ENCODE measurements at regions not wholly inside any gene's neighbourhood (a gene's known extent, or its start where the extent isn't known, plus 50 kb on each side); places are given as distances from the start of the nearest gene placed in this dataset.

DNA sequence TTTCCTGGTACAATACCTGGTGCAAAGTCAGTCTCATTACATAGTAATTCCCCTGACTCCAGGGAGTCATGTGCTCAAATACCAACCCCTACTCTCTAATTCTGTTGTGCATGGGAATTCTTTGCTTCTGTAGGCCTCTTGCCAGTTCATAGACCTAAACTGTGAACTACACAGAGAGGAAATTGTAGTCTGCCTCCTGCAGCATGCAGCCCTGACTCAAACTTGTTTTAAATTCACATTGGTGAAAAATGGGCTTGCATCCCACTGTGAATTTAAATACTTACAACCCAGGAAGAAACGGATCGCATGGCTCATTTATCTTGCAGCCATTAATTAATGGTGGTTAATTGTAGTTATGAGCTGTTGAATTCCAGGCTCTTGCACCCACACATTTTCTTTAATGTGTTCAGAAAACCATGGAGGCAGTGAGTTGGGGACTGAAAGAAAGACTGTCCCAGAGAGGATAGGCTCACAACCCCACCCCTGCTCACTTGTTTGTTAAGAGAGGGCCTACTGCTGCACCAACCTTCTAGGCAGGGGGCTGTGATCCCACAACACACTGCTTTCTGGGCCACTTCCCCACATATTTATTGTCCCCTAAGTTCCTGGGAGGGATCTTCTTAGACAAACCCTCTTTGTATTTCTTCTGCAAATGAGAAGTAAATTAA lies 579.1 kb downstream of the DHX35 start:
- peaks cover 8% of the 10 kb centered on the region for H3K9me2 ChIP-seq (ENCODE audit: insufficient read depth)

More for the DNA sequence above, 579.1 kb downstream of the DHX35 start:
- H3F3A ChIP-seq (replicated peaks; ENCODE audit: low read depth) = no peaks in the 10 kb centered on the region
- H3K27me3 ChIP-seq (ENCODE audit: insufficient read depth) = no peaks in the 10 kb centered on the region
- H3K27ac Mint-ChIP-seq = no peak overlapping the region
- peaks cover 34% of the 10 kb centered on the region for H3K4me1 Mint-ChIP-seq
- ATAC-seq (no peak), DNase-seq (ENCODE audit: low spot score) (no peak)
- H3K79me2 ChIP-seq (replicated peaks; ENCODE audit: insufficient read depth) = no peaks in the 10 kb centered on the region
- H3K4me3 ChIP-seq = no peak overlapping the region
- peaks cover 4% of the 10 kb centered on the region; the same call in 1 of the 3 replicates for H3K9me3 Mint-ChIP-seq
- no peak overlapping the region for H3K4me3 Mint-ChIP-seq
- peaks cover 14% of the 10 kb centered on the region for H3K4me1 ChIP-seq (ENCODE audit: insufficient read depth)
- no peaks in the 10 kb centered on the region for H3K36me3 ChIP-seq (ENCODE audit: insufficient read depth)
- no peak overlapping the region for H3K27ac ChIP-seq (ENCODE audit: low read depth)
- no peaks in the 10 kb centered on the region for H4K20me1 ChIP-seq (replicated peaks; ENCODE audit: insufficient read depth)
- 0 out of 2 replicates have a peak overlapping the region, but pooled peaks have one; percentile 27 for H3K4me2 ChIP-seq
- H3K27me3 Mint-ChIP-seq (ENCODE audit: insufficient read depth, low read depth, poor library complexity) = peaks cover 6% of the 10 kb centered on the region
- TF ChIP-seq, protein P1, sequence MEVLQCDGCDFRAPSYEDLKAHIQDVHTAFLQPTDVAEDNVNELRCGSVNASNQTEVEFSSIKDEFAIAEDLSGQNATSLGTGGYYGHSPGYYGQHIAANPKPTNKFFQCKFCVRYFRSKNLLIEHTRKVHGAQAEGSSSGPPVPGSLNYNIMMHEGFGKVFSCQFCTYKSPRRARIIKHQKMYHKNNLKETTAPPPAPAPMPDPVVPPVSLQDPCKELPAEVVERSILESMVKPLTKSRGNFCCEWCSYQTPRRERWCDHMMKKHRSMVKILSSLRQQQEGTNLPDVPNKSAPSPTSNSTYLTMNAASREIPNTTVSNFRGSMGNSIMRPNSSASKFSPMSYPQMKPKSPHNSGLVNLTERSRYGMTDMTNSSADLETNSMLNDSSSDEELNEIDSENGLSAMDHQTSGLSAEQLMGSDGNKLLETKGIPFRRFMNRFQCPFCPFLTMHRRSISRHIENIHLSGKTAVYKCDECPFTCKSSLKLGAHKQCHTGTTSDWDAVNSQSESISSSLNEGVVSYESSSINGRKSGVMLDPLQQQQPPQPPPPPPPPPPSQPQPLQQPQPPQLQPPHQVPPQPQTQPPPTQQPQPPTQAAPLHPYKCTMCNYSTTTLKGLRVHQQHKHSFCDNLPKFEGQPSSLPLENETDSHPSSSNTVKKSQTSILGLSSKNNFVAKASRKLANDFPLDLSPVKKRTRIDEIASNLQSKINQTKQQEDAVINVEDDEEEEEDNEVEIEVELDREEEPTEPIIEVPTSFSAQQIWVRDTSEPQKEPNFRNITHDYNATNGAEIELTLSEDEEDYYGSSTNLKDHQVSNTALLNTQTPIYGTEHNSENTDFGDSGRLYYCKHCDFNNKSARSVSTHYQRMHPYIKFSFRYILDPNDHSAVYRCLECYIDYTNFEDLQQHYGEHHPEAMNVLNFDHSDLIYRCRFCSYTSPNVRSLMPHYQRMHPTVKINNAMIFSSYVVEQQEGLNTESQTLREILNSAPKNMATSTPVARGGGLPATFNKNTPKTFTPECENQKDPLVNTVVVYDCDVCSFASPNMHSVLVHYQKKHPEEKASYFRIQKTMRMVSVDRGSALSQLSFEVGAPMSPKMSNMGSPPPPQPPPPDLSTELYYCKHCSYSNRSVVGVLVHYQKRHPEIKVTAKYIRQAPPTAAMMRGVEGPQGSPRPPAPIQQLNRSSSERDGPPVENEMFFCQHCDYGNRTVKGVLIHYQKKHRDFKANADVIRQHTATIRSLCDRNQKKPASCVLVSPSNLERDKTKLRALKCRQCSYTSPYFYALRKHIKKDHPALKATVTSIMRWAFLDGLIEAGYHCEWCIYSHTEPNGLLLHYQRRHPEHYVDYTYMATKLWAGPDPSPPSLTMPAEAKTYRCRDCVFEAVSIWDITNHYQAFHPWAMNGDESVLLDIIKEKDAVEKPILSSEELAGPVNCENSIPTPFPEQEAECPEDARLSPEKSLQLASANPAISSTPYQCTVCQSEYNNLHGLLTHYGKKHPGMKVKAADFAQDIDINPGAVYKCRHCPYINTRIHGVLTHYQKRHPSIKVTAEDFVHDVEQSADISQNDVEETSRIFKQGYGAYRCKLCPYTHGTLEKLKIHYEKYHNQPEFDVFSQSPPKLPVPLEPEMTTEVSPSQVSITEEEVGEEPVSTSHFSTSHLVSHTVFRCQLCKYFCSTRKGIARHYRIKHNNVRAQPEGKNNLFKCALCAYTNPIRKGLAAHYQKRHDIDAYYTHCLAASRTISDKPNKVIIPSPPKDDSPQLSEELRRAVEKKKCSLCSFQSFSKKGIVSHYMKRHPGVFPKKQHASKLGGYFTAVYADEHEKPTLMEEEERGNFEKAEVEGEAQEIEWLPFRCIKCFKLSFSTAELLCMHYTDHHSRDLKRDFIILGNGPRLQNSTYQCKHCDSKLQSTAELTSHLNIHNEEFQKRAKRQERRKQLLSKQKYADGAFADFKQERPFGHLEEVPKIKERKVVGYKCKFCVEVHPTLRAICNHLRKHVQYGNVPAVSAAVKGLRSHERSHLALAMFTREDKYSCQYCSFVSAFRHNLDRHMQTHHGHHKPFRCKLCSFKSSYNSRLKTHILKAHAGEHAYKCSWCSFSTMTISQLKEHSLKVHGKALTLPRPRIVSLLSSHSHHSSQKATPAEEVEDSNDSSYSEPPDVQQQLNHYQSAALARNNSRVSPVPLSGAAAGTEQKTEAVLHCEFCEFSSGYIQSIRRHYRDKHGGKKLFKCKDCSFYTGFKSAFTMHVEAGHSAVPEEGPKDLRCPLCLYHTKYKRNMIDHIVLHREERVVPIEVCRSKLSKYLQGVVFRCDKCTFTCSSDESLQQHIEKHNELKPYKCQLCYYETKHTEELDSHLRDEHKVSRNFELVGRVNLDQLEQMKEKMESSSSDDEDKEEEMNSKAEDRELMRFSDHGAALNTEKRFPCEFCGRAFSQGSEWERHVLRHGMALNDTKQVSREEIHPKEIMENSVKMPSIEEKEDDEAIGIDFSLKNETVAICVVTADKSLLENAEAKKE (CRISPR knock-in tag; IDR thresholded peaks at IDR 0.05) = no peak
- TF ChIP-seq EZH2 (IDR thresholded peaks at IDR 0.05; ENCODE audit: low read depth, unreplicated experiment) (no peak), ZNF114 (CRISPR knock-in tag; IDR thresholded peaks at IDR 0.05) (no peak)
- H2AFZ ChIP-seq = peak overlapping the region; percentile 58
- H3K36me3 Mint-ChIP-seq (ENCODE audit: low read depth) = no peaks in the 10 kb centered on the region
